Stimulated activated CD4-positive, alpha-beta T cell treated with anti-CD3 and anti-CD28 coated beads, Interleukin-12 subunit alpha, Interleukin-12 subunit beta, amount 100 ng/mL, for 48 hours (primary cell): ENCODE measurements at regions not wholly inside any gene's neighbourhood (a gene's known extent, or its start where the extent isn't known, plus 50 kb on each side); places are given as distances from the start of the nearest gene placed in this dataset.

Experiments used
- DNase-seq, 3 donors: peaks; one replicate each; pipeline ENCODE4 v3.0.0-alpha.2; 2020; ENCODE audit warnings: low read depth in 2 of 3, low spot score in 1 of 3

DNA sequence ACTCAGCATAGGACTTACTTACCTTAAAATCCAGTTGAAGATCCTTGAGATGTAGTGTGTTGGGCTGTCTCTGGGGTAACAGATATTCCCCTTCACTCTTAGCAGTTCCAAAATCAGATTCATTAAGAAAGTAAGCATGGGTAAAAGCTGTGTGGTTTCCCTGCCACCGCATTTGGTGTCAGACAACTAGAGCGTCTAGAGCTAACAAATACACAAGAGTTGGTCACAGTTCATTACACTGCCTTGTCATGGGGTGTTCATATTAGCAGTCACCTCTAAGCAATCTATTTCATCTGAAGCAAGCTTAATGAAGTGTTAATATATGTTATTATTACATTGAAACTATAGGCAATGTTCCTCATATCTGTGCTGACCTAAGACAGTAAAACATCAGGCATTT, 342.8 kb downstream of the PPARGC1A start:
- DNase-seq: no peak

DNA sequence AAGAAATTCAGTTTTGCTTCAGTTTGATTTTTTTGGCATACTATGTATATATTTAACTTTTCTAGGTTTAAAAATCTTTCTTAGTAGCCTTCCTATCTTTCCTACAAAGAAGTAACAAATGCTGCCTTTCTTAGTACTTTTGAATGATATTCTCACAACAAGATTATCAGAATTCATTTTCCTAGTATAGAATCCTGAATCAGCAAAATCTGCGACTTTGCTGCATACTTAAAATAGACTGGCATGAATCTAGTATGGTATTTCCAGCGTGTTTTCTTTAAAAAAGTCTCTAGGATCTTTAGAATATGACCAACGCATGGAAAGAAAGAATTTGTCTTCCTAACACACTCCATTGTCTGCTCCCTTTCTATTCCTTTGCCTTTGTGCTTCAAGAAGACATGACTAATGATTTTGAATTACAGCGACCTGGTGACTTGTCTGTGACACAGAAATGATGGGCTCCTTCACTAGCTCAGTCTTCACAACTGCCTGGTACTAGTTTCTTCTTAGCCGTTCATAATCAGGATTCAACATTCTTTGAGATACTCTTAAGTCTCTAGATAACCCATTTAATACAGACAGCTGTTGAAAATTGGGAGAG, 349.8 kb downstream of the PPARGC1A start:
- no peak for DNase-seq

DNA sequence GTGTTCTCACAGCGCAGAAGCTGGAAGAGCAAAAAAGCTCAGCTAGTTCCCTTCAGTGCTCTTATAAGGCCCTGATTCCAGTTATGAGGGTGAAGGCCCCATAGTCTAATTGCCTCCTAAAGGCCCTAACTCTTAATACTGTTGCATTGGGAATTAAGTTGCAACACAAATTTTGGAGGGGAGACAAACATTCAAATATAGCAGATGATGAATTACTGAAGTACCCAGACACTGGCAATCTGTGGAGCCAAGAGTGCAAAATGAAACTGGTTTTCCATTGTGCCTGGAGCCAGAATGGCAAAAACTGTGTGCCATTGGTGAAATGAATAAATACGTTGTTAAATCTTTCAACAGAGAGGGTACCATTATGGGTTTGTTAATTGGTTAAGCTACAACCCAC, 356.0 kb downstream of the PPARGC1A start:
- no peak for DNase-seq

DNA sequence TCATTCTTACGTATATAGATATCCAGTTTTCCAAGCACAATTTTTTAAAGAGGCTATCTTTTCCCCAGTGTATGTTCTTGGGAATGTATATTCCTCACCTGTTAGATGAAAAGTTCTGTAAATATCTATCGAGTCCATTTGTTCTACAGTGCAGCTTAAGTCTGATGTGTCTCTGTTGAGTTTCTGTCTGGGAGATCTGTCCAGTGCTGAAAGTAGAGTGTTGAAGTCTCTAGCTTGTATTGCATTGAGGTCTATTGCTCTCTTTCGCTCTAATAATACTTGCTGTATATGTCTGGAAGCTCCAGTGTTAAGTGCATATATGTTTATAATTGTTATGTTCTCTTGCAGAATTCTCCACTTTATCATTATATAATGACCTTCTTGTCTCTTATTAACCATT, 373.1 kb downstream of the PPARGC1A start:
- no peak for DNase-seq

DNA sequence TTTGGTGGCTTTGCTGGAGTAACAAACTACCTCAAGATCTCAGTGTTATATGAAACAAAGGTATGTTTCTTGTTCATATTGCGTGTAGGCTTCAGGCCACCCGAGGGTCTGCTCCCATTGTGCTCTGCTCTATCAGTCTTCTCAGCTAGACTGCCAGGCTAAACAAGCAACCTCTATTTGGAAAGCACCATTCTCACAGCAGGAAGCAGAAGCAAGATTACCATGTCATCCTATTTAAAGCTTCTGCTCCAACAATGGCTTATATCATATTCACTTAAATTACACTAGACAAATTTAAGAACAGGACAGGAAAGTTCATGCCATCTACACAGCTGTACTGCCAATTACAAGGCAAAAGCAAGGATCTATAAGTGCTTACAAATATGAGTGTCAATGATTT, 385.8 kb downstream of the PPARGC1A start:
- DNase-seq: no peak

DNA sequence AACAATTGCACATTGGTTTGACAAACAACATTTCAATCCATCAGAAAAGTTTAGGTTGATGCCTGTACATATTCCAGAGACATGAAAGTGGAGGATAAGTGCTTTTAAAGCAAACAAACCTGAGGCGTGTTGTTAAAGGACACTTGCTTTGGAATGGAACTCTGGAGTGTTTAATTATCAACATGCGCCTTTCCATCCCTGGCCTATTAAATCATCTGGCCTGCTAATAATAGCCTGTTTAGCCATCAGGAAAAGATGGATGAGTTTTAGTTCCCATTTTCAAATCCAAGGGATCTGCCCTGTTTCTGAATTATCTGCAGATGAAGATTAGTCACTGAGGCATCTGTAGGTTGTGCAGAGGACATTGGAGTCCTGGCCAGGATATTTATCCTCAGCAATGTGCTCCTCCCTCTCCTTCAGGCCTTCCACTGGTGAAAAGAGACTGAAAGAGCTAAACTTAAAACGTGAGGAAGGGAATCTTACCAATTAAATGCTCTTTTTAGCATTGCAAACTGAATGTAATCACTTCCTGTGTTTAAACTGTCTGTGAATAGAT, 388.9 kb downstream of the PPARGC1A start:
- DNase-seq: no peak

DNA sequence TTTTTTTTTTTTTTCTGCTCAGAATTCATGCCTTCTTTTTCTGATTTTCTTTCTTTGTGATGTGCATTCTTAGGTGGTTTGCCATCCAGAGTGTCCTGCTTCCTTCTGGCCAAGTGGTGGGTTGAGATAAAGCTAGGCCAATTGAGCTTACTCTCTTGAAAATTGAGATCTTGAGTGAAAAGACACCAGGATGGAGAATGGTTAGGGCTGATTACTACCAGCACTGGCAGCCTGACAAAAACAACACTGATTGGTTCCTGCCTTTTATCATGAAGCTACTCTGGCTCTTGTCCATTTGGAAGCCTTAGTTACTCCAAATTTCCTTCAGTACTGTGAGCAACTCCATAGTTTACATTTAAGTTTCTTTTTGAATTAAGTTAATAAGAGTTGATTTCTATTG, 404.0 kb downstream of the PPARGC1A start:
- no peak for DNase-seq

DNA sequence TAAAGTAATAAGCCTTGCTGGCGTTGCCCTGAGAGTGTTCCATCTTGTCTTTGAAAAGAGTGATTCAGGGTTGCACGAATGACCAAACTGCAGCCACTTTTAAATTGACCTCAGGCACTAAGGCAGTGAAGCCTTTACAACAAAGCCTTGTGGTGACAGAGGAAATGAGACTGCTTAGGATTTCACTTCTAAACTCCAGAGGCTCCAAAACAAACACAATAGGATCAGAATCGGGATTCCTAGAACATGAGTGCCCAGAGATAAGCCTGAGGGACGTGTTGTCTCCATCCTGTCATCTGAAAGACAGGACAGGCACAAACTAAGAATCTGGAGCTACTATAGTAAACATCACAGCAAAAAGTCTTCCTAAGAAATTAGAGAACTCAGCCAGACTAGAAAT, 405.2 kb downstream of the PPARGC1A start:
- no peak for DNase-seq

DNA sequence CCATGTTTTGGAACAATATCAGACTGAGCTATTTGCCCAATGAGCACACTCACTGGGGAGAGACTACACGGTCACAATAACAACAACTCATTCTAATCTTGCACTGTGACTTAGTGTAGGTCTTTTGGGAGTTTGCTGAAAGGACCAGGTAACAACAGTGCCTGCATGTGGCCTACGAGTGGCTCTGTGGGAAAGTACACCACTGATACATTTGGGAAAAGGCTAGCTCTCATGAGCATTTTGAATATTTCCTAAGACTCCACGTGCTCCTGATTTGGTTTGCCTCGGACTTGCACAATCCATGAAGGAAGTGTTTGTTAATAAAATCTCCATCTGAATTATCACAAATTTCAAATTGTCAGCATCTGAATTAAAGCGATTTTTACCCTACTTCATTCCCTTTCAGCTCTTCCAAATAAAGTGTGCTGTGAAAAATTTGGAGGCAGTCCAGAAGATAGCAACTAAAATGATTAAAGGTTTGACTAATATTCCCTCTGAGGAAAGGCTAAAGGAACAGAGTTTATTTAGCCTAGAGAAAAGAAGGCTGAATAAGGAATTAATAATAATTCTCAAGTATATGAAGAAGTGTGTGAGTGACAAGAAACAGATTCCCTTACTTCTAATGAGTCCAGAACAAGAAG, 406.4 kb downstream of the PPARGC1A start:
- DNase-seq: no peak

DNA sequence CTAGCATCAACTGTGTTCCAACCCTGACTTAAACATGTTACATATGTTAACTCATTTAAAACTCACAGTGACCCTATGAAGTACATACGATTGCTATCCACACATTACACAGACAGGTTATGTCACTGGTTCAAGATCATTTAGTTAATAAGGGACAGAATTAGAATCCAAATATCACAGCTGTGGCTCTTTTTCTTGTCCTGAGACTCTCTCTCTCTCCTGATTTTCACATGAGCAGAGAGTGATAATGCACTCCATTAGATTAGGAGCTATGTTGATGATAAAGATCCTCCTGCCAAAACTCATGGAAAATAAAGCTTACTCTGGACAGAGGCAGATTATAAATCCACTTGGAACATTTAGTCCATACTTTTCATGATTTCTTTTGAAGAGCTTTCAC, 408.3 kb downstream of the PPARGC1A start:
- no peak for DNase-seq

DNA sequence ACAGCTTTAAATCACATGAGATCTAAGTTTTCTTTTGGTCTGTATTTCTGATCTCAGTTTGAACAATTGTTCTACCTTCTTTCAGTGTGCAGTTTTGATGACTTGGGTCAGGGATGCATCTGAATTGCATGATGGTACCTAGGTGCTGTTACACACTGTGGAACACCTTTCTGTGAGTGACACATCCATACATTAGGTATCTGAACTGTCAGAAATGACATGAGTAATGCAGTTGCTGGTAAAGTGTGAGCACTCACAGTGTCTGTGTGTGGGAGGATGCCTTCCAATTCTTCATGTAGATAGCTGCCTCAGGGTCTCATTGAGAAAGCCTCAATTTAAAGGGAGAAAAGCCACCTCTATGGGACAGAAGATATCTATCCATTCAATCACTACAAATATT, 411.9 kb downstream of the PPARGC1A start:
- DNase-seq: no peak

DNA sequence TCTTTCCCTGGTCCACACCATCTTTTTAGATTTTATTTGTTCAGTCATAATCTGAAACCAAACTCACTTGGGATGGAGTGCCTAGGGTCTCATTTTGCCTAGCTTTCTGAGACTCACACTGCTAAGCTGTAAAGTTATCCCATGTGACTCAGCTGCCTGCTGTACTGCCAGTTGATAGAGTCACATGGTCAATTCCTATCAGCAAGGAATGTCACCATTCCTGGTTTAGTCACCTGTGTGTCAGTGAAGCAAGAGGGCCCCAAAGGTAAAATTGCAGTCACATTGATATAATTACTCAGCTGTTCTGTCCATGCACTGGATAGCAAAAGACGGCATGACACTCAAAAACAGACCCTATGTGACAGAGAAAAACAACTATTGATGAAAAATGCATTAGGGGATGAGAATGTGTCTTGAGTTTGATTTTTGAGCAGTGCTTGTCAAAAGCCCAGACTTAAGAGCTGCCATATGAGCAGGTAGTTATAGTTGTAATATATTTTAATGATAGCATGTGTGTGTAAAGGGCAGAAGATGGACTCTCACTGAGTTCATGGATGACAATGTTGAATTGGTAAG, 413.2 kb downstream of the PPARGC1A start:
- no peak for DNase-seq

DNA sequence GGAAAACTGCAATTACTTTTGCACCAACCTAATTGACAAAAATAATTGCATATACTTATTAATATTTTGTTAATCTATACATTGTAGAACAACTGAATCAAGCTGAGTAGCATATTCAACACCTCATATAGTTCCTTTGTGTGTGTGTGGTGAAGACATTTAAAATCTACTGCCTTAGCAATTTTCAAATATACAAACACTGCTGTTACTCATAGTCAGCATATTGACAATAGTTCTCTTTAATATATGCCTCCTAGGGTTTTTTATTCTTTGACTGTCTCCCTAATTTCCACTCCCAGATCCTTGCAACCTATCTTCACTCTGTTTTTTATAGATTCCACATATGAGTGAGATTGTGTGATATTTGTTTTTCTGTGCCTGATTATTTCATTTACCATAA, 426.8 kb downstream of the PPARGC1A start:
- no peak for DNase-seq

DNA sequence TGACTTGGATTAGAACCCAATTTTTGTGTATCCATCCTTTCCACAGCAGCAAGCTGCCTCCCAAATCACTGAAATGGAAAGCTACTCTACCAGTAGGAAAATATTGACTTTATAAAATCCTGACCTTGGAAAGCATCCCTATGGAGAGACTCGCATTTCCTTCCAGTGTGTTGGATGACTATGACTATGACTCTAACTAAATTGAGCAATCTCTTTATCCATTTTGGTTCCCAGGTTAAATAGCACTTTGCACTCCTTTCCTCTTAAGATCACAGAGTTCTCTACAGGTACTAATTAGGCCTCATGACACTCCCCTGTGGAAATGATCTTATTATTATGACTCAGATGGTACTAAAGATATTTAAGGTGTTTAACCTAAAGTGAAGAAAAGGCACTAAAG, 431.8 kb downstream of the PPARGC1A start:
- no peak for DNase-seq

DNA sequence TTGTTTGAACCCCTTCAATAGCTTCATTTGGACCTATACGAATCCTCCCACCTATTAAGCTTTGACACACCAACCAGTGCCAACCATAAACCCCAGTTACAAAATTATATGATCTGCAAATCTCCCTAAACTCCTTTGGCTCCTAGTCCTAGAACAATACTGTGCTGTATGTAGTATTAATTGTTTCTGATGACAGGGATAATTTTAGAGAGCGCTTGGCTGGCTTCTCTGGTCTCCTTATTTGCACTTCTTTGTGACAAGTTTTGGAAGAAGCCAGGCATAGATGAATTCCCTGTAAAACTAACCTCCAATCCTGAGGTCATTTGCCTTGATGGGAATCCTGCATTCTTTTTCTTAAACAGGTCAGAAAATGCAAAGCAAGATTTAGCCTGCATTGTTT, 433.0 kb downstream of the PPARGC1A start:
- DNase-seq: no peak

DNA sequence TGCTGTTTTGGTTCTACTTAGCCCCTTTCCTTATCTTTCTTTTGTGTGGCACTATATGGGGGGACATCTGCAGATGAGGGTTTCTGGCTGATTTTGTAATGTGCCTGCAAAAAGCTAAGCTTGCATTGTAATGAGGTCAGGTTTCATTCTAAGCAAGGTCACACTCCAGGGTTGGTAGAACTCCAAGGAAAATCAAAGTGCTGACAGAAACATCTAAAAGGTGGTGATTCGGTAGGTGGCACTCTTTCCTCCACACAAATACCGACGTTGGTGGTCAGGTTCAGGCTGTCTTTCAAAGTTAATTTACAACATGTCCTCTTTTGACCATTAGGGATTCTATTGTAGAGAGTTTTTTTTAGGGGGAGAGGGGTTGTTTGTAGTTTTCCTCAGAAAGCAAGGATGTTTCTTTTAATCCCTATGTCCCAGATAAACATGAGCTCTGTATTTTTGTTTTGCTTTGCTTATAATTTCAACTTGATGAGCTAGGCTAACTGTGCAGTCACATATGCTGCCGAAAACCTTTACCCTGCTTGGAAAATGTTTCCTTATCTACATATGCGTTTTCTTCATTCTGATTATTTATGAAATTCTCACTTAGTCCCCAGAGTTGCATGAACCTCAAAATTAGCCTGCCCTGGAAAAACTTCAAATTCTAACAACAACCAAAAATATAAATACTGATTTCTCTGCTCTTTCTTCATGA, 434.2 kb downstream of the PPARGC1A start:
- no peak for DNase-seq

DNA sequence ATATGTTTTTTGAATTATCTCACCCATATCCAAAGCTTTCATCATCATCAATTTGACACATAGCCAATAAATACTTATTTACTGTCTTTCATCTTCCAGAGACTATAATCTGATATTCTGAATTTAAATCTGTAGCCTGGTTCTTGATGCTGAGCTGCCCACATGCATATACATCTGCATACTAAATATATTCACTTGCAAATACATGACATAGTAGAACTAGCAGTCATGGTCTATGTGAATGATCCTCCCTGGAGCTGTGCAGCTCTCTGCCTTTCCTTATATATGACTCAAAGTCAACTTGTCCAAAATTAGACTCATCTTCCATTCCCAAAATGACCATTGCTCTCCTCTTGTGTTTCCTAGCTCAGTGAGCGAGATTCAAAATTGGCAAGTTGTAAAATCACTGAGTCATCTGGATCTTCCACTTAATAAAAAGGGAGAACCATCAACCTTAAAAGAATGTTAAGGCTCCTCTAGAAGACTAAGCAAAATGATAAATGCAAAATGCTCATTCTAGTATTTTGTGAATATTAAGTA, 448.2 kb downstream of the PPARGC1A start:
- DNase-seq: no peak

DNA sequence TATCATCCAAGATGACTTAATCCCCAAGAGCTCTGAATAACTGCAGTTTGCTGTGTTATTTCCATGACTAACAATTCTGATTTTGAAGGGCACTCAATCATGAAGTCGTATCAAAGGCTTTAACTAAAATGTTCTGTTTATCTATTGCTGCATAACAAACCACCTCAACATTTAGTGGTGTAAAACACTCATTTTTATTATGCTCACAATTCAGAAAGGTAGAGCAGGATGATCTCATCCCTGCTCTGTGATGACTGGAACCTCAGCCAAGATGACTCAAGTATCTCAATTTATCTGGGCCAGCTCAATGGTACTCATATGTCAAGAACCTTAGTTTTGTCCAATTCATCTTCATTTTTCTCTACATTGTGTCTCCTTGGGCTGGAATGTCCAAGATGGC, 451.1 kb downstream of the PPARGC1A start:
- DNase-seq: no peak

DNA sequence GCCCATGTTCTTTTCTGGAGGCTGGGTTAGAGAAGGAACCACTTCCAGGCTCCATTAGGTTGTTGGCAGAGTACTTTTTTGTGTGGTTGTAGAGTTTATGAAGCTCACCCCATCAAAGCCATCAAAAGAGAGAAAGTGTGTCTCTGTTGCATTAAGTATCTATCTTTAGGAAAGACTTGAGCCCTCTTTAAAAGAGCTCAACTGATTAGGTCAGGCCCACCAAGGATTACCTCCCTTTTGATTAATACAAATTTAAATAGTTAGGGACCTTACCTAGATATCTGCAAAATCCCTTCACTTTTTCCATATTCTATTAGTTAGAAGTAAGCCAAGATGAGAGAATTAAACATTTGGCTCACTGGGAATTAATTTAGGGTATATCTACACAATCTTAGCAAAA, 460.4 kb downstream of the PPARGC1A start:
- no peak for DNase-seq

DNA sequence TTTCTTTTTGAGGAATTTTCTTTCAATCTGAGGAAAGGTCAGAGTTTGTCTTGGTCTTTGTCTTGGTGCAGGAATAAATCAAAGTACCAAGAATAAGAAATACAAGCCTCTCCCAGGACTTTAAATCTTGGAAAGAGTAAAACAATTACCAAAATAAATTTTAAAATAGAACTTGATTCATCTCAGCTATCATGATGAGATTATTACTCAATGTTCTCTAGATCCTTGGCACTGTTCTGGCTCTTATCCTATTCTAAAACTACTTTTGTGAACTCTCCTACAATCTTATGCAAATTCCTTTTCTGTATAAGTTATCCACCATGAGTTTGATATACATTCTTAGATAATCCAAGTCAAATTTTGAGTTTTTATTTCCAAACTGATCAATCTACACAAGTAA, 464.3 kb downstream of the PPARGC1A start:
- DNase-seq: no peak

DNA sequence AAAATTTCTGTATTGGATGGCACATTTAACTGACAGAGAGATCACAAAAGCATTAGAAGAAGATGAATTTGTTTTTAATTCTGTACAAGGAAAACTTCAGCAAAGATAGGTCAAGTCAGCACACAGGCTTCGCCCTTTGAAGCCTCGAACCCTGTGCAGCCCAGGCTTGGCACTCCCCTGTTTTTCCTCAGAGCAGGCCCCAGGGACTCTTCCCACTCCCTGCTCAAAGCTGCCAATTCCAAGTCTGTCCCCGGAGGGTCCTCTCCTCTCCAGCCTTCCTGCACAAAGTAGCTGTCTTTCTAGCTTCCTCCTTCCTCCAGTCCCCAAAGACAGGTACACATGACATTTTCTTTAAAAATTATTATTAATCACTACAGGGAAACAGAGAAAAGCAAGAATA, 466.3 kb downstream of the PPARGC1A start:
- DNase-seq: no peak

DNA sequence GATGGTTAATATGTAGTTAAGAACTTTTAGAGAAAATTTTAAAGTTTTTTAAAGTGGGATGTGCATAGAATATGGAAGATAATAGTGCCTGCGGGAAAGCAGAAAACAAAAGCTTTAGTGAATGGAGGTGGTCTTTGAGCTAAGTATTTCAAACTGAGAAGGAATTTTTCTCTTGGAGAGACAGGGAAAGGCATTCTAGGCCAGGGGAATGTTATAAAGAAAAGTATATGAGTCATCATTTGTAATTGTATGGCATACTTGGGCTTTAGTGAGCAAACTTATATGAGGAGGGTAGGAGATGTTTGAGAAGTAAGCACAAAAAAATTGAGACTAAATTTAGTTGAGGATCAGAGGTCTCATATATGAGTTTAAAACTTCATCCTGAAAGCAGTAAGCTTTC, 467.0 kb downstream of the PPARGC1A start:
- no peak for DNase-seq
